A549 (cell line): ENCODE measurements at regions not wholly inside any gene's neighbourhood (a gene's known extent, or its start where the extent isn't known, plus 50 kb on each side); places are given as distances from the start of the nearest gene placed in this dataset.

ENCODE experiments used
- ATAC-seq, 2 experiments: fragments of 200-7000 bp in 1 of 2; fragments of >200 bp in 1 of 2; cut with Nextera tagmentation in 1 of 2; cut with Tn5 transposase in 1 of 2; 3 replicates each; pipeline versions ENCODE4 v1.8.0 to v1.9.1; 2018 to 2020; ENCODE audit warnings: mild to moderate bottlenecking in 1 of 2, moderate library complexity in 1 of 2
- CTCF ChIA-PET: fragments of 300-600 bp; sonication (Branson Sonifier 250); formaldehyde crosslinking; extraction: SDS; loops from one replicate; lab custom pipeline; 2021; ENCODE audit warnings: antibody characterized with exemption, inconsistent platforms; lab: Yijun Ruan, JAX
- POLR2A ChIA-PET: fragments of 350-600 bp; formaldehyde crosslinking; extraction: SDS; loops from one replicate; lab custom pipeline; 2021; ENCODE audit warnings: antibody characterized with exemption, inconsistent platforms; lab: Yijun Ruan, JAX
- DNase-seq, 2 experiments: peaks; one replicate each; pipeline versions ENCODE4 v3.0.0 to v3.0.0-alpha.2; 2011 to 2016; ENCODE audit warnings: low read depth in 1 of 2, low spot score in 1 of 2
- FAIRE-seq: peaks from 2 replicates; lab custom pipeline; 2011; peaks lifted over from hg19 to GRCh38; lab: Jason Lieb, UNC
- H3K27ac ChIP-seq, 2 experiments: fragments of >200 bp; sonication (Bioruptor Twin); formaldehyde crosslinking; 3 replicates each; pipeline ENCODE4 v1.5.1; 2016 to 2017
- H3K4me1 ChIP-seq: fragments of >200 bp; sonication (Bioruptor Twin); formaldehyde crosslinking; 3 replicates; pipeline ENCODE4 v1.6.1; 2016
- H3K4me2 ChIP-seq: fragments of >200 bp; sonication (Bioruptor Twin); formaldehyde crosslinking; 3 replicates; pipeline ENCODE4 v1.6.1; 2016
- H3K4me3 ChIP-seq: fragments of >200 bp; sonication (Bioruptor Twin); formaldehyde crosslinking; 3 replicates; pipeline ENCODE4 v1.5.1; 2016
- H3K9me3 ChIP-seq: fragments of >200 bp; sonication (Bioruptor Twin); formaldehyde crosslinking; 3 replicates; pipeline ENCODE4 v1.6.1; 2016
- CBX2 ChIP-seq: fragments of 200-600 bp; sonication (generic); IDR thresholded peaks from 2 replicates; pipeline ENCODE4 v1.6.1; 2016; ENCODE audit warnings: low read depth, mild to moderate bottlenecking, borderline replicate concordance
- EHF ChIP-seq: fragments of 250-450 bp; sonication (Bioruptor Pico); IDR thresholded peaks from 2 replicates; pipeline ENCODE4 v1.5.0; 2020; ENCODE audit warnings: mild to moderate bottlenecking
- ESRRA ChIP-seq: fragments of 150-350 bp; IDR thresholded peaks from 2 replicates; pipeline ENCODE4 v1.6.1; 2014; ENCODE audit warnings: mild to moderate bottlenecking, low read length, borderline replicate concordance
- FOSB ChIP-seq: fragments of 250-450 bp; sonication (Bioruptor Pico); IDR thresholded peaks from 2 replicates; pipeline ENCODE4 v1.5.0; 2020; ENCODE audit warnings: mild to moderate bottlenecking, moderate library complexity
- FOXS1 ChIP-seq: fragments of 250-450 bp; sonication (Bioruptor Pico); IDR thresholded peaks from 2 replicates; pipeline ENCODE4 v1.5.0; 2020; ENCODE audit warnings: mild to moderate bottlenecking, moderate library complexity
- HOXA7 ChIP-seq: fragments of 250-450 bp; sonication (Bioruptor Pico); IDR thresholded peaks from 2 replicates; pipeline ENCODE4 v1.5.0; 2020; ENCODE audit warnings: mild to moderate bottlenecking, moderate library complexity
- HOXB13 ChIP-seq: fragments of 250-450 bp; sonication (Bioruptor Pico); IDR thresholded peaks from 2 replicates; pipeline ENCODE4 v1.5.0; 2020; ENCODE audit warnings: low read depth, mild to moderate bottlenecking, moderate library complexity
- KDM1A ChIP-seq: fragments of 200-600 bp; sonication (generic); IDR thresholded peaks from 2 replicates; pipeline ENCODE4 v1.6.1; 2016; ENCODE audit warnings: low read depth, mild to moderate bottlenecking
- KDM5A ChIP-seq: fragments of 200-600 bp; sonication (generic); IDR thresholded peaks from 2 replicates; pipeline ENCODE4 v1.6.1; 2016; ENCODE audit warnings: antibody characterized with exemption, mild to moderate bottlenecking
- MAFK ChIP-seq: fragments of 450-650 bp; IDR thresholded peaks from 2 replicates; pipeline ENCODE4 v1.6.1; 2014; ENCODE audit not compliant: partially characterized antibody
- NFE2L2 ChIP-seq: fragments of 150-350 bp; conservative IDR thresholded peaks from 2 replicates; pipeline ENCODE4 v1.6.1; 2014; ENCODE audit warnings: low read length
- RNF2 ChIP-seq: fragments of 200-600 bp; sonication (generic); IDR thresholded peaks from 2 replicates; pipeline ENCODE4 v1.6.1; 2016; ENCODE audit warnings: low read depth, mild to moderate bottlenecking, antibody characterized with exemption, moderate library complexity, borderline replicate concordance
- SMC3 ChIP-seq: fragments of >200 bp; sonication (Bioruptor Twin); formaldehyde crosslinking; IDR thresholded peaks from 3 replicates; pipeline ENCODE4 v1.6.1; 2018; ENCODE audit warnings: inconsistent platforms
- TFCP2L1 ChIP-seq: fragments of 250-450 bp; sonication (Bioruptor Pico); IDR thresholded peaks from 2 replicates; pipeline ENCODE4 v1.5.0; 2021; ENCODE audit warnings: mild to moderate bottlenecking
- ZFP36 ChIP-seq: fragments of 450-650 bp; IDR thresholded peaks from 2 replicates; pipeline ENCODE4 v1.6.1; 2014; ENCODE audit warnings: borderline replicate concordance; ENCODE audit not compliant: partially characterized antibody
- WGBS: methylation state at CpG from one replicate; pipeline ENCODE4 v1.1.6; 2017; ENCODE audit errors: missing lambda C conversion rate; 5-methylcytosine and 5-hydroxymethylcytosine counted together
- TF ChIP-seq, protein P1 (sequence below): fragments of 450-650 bp; IDR thresholded peaks from 2 replicates; pipeline ENCODE4 v1.6.1; 2014; ENCODE audit warnings: antibody characterized with exemption
- TF ChIP-seq, protein P2 (sequence below): IDR thresholded peaks from 2 replicates; pipeline ENCODE4 v1.6.1; 2012
- TF ChIP-seq, protein P3 (sequence below): fragments of >200 bp; sonication (Bioruptor Twin); formaldehyde crosslinking; IDR thresholded peaks from 2 replicates; pipeline ENCODE4 v1.6.1; 2016
- TF ChIP-seq, protein P4 (sequence below): fragments of >200 bp; sonication (Bioruptor Twin); formaldehyde crosslinking; IDR thresholded peaks from 3 replicates; pipeline ENCODE4 v1.5.1; 2016

- ChIA-PET POLR2A (no interaction called here), CTCF (no interaction called here)
- no peaks in the 10 kb centered on the region; the same call in 2 of the 3 replicates for H3K9me3 ChIP-seq
- no peak overlapping the region for H3K4me2 ChIP-seq
- H3K4me1 ChIP-seq: no peaks in the 10 kb centered on the region
- no peak overlapping the region for H3K27ac ChIP-seq
- DNase-seq (no peak), ATAC-seq (no peak), FAIRE-seq (no peak)
- TF ChIP-seq HOXA7 (CRISPR knock-in tag): no peak
- TF ChIP-seq KDM5A: no peak
- TF ChIP-seq, protein P1, sequence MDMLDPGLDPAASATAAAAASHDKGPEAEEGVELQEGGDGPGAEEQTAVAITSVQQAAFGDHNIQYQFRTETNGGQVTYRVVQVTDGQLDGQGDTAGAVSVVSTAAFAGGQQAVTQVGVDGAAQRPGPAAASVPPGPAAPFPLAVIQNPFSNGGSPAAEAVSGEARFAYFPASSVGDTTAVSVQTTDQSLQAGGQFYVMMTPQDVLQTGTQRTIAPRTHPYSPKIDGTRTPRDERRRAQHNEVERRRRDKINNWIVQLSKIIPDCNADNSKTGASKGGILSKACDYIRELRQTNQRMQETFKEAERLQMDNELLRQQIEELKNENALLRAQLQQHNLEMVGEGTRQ: no peak
- TF ChIP-seq FOXS1 (CRISPR knock-in tag): no peak
- TF ChIP-seq MAFK: no peak
- no peak for TF ChIP-seq NFE2L2
- no peak for TF ChIP-seq ZFP36
- TF ChIP-seq HOXB13 (CRISPR knock-in tag): no peak
- no peak for TF ChIP-seq KDM1A
- TF ChIP-seq, protein P2, sequence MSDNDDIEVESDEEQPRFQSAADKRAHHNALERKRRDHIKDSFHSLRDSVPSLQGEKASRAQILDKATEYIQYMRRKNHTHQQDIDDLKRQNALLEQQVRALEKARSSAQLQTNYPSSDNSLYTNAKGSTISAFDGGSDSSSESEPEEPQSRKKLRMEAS: no peak
- TF ChIP-seq EHF (CRISPR knock-in tag): no peak
- no peak for TF ChIP-seq FOSB
- no peak for TF ChIP-seq SMC3
- TF ChIP-seq CBX2: no peak
- no peak for TF ChIP-seq ESRRA
- no peak for TF ChIP-seq TFCP2L1 (CRISPR knock-in tag)
- TF ChIP-seq, protein P3, sequence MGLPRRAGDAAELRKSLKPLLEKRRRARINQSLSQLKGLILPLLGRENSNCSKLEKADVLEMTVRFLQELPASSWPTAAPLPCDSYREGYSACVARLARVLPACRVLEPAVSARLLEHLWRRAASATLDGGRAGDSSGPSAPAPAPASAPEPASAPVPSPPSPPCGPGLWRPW: no peak
- TF ChIP-seq, protein P4, sequence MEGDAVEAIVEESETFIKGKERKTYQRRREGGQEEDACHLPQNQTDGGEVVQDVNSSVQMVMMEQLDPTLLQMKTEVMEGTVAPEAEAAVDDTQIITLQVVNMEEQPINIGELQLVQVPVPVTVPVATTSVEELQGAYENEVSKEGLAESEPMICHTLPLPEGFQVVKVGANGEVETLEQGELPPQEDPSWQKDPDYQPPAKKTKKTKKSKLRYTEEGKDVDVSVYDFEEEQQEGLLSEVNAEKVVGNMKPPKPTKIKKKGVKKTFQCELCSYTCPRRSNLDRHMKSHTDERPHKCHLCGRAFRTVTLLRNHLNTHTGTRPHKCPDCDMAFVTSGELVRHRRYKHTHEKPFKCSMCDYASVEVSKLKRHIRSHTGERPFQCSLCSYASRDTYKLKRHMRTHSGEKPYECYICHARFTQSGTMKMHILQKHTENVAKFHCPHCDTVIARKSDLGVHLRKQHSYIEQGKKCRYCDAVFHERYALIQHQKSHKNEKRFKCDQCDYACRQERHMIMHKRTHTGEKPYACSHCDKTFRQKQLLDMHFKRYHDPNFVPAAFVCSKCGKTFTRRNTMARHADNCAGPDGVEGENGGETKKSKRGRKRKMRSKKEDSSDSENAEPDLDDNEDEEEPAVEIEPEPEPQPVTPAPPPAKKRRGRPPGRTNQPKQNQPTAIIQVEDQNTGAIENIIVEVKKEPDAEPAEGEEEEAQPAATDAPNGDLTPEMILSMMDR: no peak
- WGBS: 54% methylated on average over 4 of the region's 4 CpGs
- H3K4me3 ChIP-seq: no peak overlapping the region
These were observed 830.4 kb upstream of the RGS18 start for GRCh38 chr1:191327868-191328267.

DNA sequence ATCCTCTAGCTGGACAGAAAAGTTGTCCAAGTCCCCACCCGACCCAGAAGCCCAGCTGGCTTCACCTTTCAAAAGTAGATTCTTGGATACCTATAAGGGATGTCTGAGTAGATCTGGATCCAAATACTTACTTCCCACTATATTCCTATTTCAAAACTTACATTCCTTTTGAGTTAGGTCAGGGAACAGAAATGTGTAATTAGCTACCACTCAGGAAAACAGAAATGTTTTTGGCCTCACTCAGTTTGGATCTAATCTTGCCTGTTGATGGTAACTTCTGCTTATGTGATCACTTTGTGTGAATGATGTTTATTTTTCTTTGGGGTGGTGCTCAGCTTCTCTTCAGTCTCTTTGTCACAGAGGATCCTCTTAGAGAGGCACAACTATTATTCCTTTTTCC is 814.4 kb upstream of the RGS18 start:
- no peak for FAIRE-seq

More for the DNA sequence above, 814.4 kb upstream of the RGS18 start:
- Histone ChIP-seq H3K27ac (no peak overlapping the region), H3K9me3 (no peaks in the 10 kb centered on the region)
- POLR2A ChIA-PET: no interaction called here
- no peak for DNase-seq
- no peak for ATAC-seq
- CTCF ChIA-PET: interaction anchor here (0.6 kb wide), 1 partner anchor 38 kb away, joined by 3 read pairs; no protein-coding TSS in a partner anchor
- TF ChIP-seq RNF2: no peak
- TF ChIP-seq, protein P4: no peak
- TF ChIP-seq ZFP36: no peak
- TF ChIP-seq, all 56 proteins: peak for 0
- WGBS: 9% methylated on average over 1 of the region's 1 CpG
- Histone ChIP-seq H3K4me2 (no peak overlapping the region), H3K4me1 (no peaks in the 10 kb centered on the region), H3K4me3 (no peak overlapping the region)
